Astrocyte (in vitro differentiated cells and primary cell): ENCODE measurements at regions not wholly inside any gene's neighbourhood (a gene's known extent, or its start where the extent isn't known, plus 50 kb on each side); places are given as distances from the start of the nearest gene placed in this dataset.

ENCODE experiments used
- DNase-seq: peaks from one replicate; pipeline ENCODE4 v3.0.0-alpha.2; 2010; ENCODE audit warnings: low read depth
- FAIRE-seq: peaks from 2 replicates; lab custom pipeline; 2011; peaks lifted over from hg19 to GRCh38; lab: Jason Lieb, UNC
- H2AFZ ChIP-seq: 2 replicates; pipeline ENCODE4 v1.6.0; 2012; ENCODE audit warnings: low read depth, low read length, inconsistent platforms
- H3K27ac ChIP-seq: 2 replicates; pipeline ENCODE4 v1.5.1; 2011; ENCODE audit warnings: low read depth, low read length, inconsistent platforms
- H3K27me3 ChIP-seq: 2 replicates; pipeline ENCODE4 v1.6.0; 2011; ENCODE audit warnings: low read length, inconsistent platforms; ENCODE audit not compliant: insufficient read depth
- H3K36me3 ChIP-seq: 2 replicates; pipeline ENCODE4 v1.5.1; 2011; ENCODE audit warnings: low read length, inconsistent platforms; ENCODE audit not compliant: insufficient read depth
- H3K4me1 ChIP-seq: 2 replicates; pipeline ENCODE4 v1.5.1; 2011; ENCODE audit warnings: low read length, inconsistent platforms; ENCODE audit not compliant: insufficient read depth
- H3K4me2 ChIP-seq: 2 replicates; pipeline ENCODE4 v1.6.0; 2012; ENCODE audit warnings: low read length, inconsistent platforms
- H3K4me3 ChIP-seq: 2 replicates; pipeline ENCODE4 v1.5.1; 2011; ENCODE audit warnings: low read depth, mild to moderate bottlenecking, low read length, inconsistent platforms; ENCODE audit not compliant: insufficient read depth
- H3K79me2 ChIP-seq: 2 replicates; pipeline ENCODE4 v1.6.0; 2012; ENCODE audit warnings: mild to moderate bottlenecking, low read length, inconsistent platforms; ENCODE audit not compliant: insufficient read depth
- H3K9ac ChIP-seq: 2 replicates; pipeline ENCODE4 v1.6.0; 2012; ENCODE audit warnings: mild to moderate bottlenecking, low read length, inconsistent platforms
- H3K9me3 ChIP-seq: 2 replicates; pipeline ENCODE4 v1.5.1; 2012; ENCODE audit warnings: low read depth, mild to moderate bottlenecking, low read length, inconsistent platforms; ENCODE audit not compliant: insufficient read depth
- H4K20me1 ChIP-seq: 2 replicates; pipeline ENCODE4 v1.6.0; 2012; ENCODE audit warnings: low read length, inconsistent platforms; ENCODE audit not compliant: insufficient read depth
- H3K27ac Mint-ChIP-seq: one replicate; pipeline ENCODE4 v1.8.0; 2021; ENCODE audit warnings: mild to moderate bottlenecking, mixed read lengths; ENCODE audit not compliant: unreplicated experiment
- H3K27me3 Mint-ChIP-seq: one replicate; pipeline ENCODE4 v1.8.0; 2021; ENCODE audit warnings: low read depth, mixed read lengths; ENCODE audit not compliant: unreplicated experiment
- H3K36me3 Mint-ChIP-seq: one replicate; pipeline ENCODE4 v1.8.0; 2021; ENCODE audit warnings: low read depth, mixed read lengths; ENCODE audit not compliant: unreplicated experiment
- H3K4me1 Mint-ChIP-seq: one replicate; pipeline ENCODE4 v1.8.0; 2021; ENCODE audit warnings: low read depth, mixed read lengths; ENCODE audit not compliant: unreplicated experiment
- H3K4me3 Mint-ChIP-seq: one replicate; pipeline ENCODE4 v1.8.0; 2021; ENCODE audit warnings: mild to moderate bottlenecking, moderate library complexity, mixed read lengths; ENCODE audit not compliant: unreplicated experiment
- H3K9me3 Mint-ChIP-seq: one replicate; pipeline ENCODE4 v1.8.0; 2021; ENCODE audit warnings: mild to moderate bottlenecking, mixed read lengths; ENCODE audit not compliant: unreplicated experiment
- EZH2 ChIP-seq: IDR thresholded peaks from 2 replicates; pipeline ENCODE4 v1.6.1; 2012; ENCODE audit warnings: mild to moderate bottlenecking, low read length, inconsistent platforms; ENCODE audit not compliant: insufficient read depth
- TF ChIP-seq, protein P1 (sequence below): IDR thresholded peaks from 2 replicates; pipeline ENCODE4 v1.5.1; 2011; ENCODE audit warnings: low read depth, mild to moderate bottlenecking, inconsistent platforms, low read length, moderate library complexity; ENCODE audit not compliant: insufficient read depth

DNA sequence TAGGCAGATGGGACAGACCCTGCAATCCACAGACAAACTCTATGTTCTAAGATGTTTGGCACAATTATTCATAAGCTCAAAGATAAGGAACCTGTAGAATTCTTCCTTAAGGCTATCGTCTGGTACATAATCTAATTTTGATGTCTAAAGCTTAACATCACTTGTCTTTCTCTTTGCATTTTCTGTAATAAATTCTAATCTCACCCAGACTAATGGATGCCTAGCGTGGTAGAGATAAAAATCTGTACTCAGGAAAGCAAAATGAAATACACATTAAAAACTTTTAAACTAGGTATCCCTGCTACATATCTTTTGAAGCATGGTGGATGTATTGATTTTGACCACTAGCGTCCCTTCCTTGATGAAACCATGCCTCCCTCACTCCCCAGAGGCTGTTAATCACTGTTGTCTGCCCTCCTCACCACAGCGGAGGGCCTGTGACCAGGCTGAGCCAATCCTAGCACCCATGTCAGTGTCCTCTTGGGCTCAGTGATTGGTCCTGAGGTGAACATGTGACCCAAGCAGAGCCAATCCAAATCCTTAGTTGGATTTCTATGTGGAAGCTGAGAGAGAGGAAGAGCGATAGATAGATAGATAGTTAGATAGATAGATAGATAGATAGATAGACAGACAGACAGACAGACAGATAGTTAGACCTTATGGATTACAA lies 82.2 kb upstream of the GRK3 start:
- TF ChIP-seq EZH2 = no peak
- TF ChIP-seq, protein P1, sequence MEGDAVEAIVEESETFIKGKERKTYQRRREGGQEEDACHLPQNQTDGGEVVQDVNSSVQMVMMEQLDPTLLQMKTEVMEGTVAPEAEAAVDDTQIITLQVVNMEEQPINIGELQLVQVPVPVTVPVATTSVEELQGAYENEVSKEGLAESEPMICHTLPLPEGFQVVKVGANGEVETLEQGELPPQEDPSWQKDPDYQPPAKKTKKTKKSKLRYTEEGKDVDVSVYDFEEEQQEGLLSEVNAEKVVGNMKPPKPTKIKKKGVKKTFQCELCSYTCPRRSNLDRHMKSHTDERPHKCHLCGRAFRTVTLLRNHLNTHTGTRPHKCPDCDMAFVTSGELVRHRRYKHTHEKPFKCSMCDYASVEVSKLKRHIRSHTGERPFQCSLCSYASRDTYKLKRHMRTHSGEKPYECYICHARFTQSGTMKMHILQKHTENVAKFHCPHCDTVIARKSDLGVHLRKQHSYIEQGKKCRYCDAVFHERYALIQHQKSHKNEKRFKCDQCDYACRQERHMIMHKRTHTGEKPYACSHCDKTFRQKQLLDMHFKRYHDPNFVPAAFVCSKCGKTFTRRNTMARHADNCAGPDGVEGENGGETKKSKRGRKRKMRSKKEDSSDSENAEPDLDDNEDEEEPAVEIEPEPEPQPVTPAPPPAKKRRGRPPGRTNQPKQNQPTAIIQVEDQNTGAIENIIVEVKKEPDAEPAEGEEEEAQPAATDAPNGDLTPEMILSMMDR = no peak
- Histone ChIP-seq H4K20me1 (peaks cover 34% of the 10 kb centered on the region), H3K4me2 (no peak overlapping the region), H2AFZ (no peak overlapping the region), H3K9ac (no peak overlapping the region), H3K27ac (no peak overlapping the region), H3K9me3 (peaks cover 5% of the 10 kb centered on the region), H3K27me3 (peaks cover 4% of the 10 kb centered on the region), H3K4me1 (no peaks in the 10 kb centered on the region), H3K36me3 (no peaks in the 10 kb centered on the region), H3K4me3 (no peak overlapping the region), H3K79me2 (no peaks in the 10 kb centered on the region)
- H3K4me3 Mint-ChIP-seq = no peak overlapping the region
- DNase-seq (no peak), FAIRE-seq (no peak)
- H3K9me3 Mint-ChIP-seq = peaks cover 6% of the 10 kb centered on the region
- H3K4me1 Mint-ChIP-seq = no peaks in the 10 kb centered on the region
- no peak overlapping the region for H3K27ac Mint-ChIP-seq
- H3K36me3 Mint-ChIP-seq = peaks cover 56% of the 10 kb centered on the region
- no peaks in the 10 kb centered on the region for H3K27me3 Mint-ChIP-seq

DNA sequence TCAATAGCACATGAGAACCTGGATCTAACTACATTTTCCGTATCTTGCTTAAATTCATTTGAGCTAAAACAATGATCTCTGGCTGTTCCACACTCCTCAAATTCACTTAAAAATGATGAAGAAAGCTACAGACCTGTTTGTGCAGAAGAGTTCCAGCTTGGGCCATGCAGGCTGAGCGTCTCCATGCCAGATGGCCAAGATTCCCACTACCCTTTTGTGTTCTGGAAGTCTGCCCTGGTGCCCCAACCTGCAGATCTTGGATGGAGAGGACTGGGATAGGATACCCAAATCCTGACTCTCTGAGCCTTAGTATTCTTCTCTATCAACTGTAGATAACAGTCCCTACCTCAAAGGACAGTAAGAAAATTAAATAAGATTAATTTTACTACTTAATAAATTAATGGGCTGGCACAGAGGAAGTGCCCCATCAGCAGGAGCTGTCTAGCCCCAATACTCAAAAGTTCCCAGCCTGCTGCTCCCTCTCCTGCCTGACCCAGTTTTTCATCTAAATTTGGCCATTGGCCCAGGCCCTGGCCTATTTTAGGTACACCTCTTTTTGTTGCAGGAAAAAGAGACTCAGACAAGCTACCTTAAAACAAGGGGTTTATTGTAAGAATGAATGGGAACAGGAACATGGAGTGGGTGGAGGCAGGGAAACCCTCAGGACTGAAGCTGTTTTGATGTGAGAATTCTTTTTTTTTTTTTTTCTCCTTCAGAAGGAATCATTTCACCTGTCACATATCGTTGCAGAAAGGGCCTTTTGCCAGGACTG lies 81.4 kb upstream of the GRK3 start:
- H3K36me3 ChIP-seq = no peaks in the 10 kb centered on the region
- Mint-ChIP-seq H3K36me3 (peaks cover 48% of the 10 kb centered on the region), H3K4me3 (no peak overlapping the region), H3K4me1 (peaks cover under 1% of the 10 kb centered on the region), H3K9me3 (no peaks in the 10 kb centered on the region), H3K27me3 (no peaks in the 10 kb centered on the region), H3K27ac (no peak overlapping the region)
- no peak for DNase-seq
- H3K9ac ChIP-seq = no peak overlapping the region
- no peak overlapping the region for H3K4me2 ChIP-seq
- no peak for TF ChIP-seq EZH2
- TF ChIP-seq, protein P1 = no peak
- no peak overlapping the region for H3K4me3 ChIP-seq
- H3K9me3 ChIP-seq = no peaks in the 10 kb centered on the region
- no peak for FAIRE-seq
- H3K79me2 ChIP-seq = no peaks in the 10 kb centered on the region
- H3K27me3 ChIP-seq = peaks cover 4% of the 10 kb centered on the region
- H3K4me1 ChIP-seq = peaks cover 5% of the 10 kb centered on the region
- no peak overlapping the region for H3K27ac ChIP-seq
- no peak overlapping the region for H2AFZ ChIP-seq
- peaks cover 35% of the 10 kb centered on the region for H4K20me1 ChIP-seq

DNA sequence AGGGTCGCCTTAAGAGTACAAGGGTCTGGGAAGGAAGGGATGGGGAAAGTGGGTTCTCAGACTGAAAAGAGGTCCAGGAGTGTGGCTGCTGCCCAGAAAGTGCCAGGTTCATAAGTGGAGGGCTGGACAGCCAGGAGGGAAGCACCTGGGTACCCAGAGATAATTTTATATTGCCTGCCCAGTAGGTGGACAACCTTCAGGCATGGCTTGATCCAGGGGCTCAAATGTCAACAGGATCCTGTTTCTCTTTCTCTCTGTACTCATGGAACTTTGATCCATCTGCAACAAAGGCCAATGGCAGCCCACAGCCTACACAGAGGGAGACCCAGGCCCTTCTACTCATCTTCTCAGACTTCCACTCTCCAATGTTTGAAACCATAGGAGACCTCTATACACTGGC lies 80.5 kb upstream of the GRK3 start:
- Histone ChIP-seq H3K27me3 (peaks cover 4% of the 10 kb centered on the region), H3K9ac (no peak overlapping the region), H3K36me3 (no peaks in the 10 kb centered on the region), H3K4me3 (no peak overlapping the region), H3K4me2 (no peak overlapping the region), H2AFZ (no peak overlapping the region), H3K4me1 (peaks cover 14% of the 10 kb centered on the region), H3K27ac (no peak overlapping the region), H3K9me3 (no peaks in the 10 kb centered on the region), H3K79me2 (no peaks in the 10 kb centered on the region), H4K20me1 (peaks cover 36% of the 10 kb centered on the region)
- Mint-ChIP-seq H3K27me3 (no peaks in the 10 kb centered on the region), H3K36me3 (peaks cover 44% of the 10 kb centered on the region), H3K4me3 (no peak overlapping the region), H3K4me1 (peaks cover 9% of the 10 kb centered on the region), H3K9me3 (no peaks in the 10 kb centered on the region), H3K27ac (no peak overlapping the region)
- DNase-seq (no peak), FAIRE-seq (no peak)
- TF ChIP-seq, protein P1 = no peak
- TF ChIP-seq EZH2 = no peak
